PC-9 (cell line): ENCODE measurements at regions not wholly inside any gene's neighbourhood (a gene's known extent, or its start where the extent isn't known, plus 50 kb on each side); places are given as distances from the start of the nearest gene placed in this dataset.
"Not testable (repeated sequence)": the region's sequence is repeated elsewhere in the genome, so short reads cannot be mapped to it uniquely, and the experiment has no call there.

ENCODE experiments used
- BruUV-seq: library from RNA; stranded (reverse); fragments of 400-500 nt; replicated peaks from 2 replicates; lab custom pipeline; 2021; lab: Mats Ljungman, UMichigan
- CTCF ChIA-PET: fragments of 300-600 bp; sonication (Branson Sonifier 250); formaldehyde crosslinking; loops from one replicate; lab custom pipeline; 2022; ENCODE audit warnings: antibody characterized with exemption; lab: Charles Lee
- POLR2A ChIA-PET: fragments of 300-600 bp; sonication (Branson Sonifier 250); formaldehyde crosslinking; loops from one replicate; lab custom pipeline; 2022; ENCODE audit warnings: antibody characterized with exemption; ENCODE audit not compliant: unreplicated experiment; lab: Charles Lee
- DNase-seq, 2 experiments: peaks; one replicate each; pipeline versions ENCODE4 v3.0.0 to v3.0.0-alpha.2; 2015 to 2022; ENCODE audit warnings: mixed read lengths in 1 of 2
- H2AFZ ChIP-seq: fragments of 200-600 bp; sonication (generic); 2 replicates; pipeline ENCODE4 v1.8.1; 2017; ENCODE audit warnings: antibody characterized with exemption
- H3F3A ChIP-seq: fragments of 200-600 bp; sonication (generic); 2 replicates; pipeline ENCODE4 v1.8.1; 2017; ENCODE audit warnings: antibody characterized with exemption, mild to moderate bottlenecking, low read depth; ENCODE audit not compliant: insufficient read depth
- H3K27ac ChIP-seq: fragments of 200-600 bp; sonication (generic); 2 replicates; pipeline ENCODE4 v1.6.1; 2016; ENCODE audit warnings: mixed run types
- H3K27me3 ChIP-seq: fragments of 200-600 bp; sonication (generic); 2 replicates; pipeline ENCODE4 v1.6.1; 2016; ENCODE audit warnings: low read depth, mixed run types; ENCODE audit not compliant: insufficient read depth
- H3K36me3 ChIP-seq: fragments of 200-600 bp; sonication (generic); 2 replicates; pipeline ENCODE4 v1.6.1; 2016; ENCODE audit warnings: low read depth, mixed run types
- H3K4me1 ChIP-seq: fragments of 200-600 bp; sonication (generic); replicated peaks from 2 replicates; pipeline ENCODE4 v1.6.1; 2016; ENCODE audit warnings: mixed run types; ENCODE audit not compliant: insufficient read depth
- H3K4me2 ChIP-seq: fragments of 200-600 bp; sonication (generic); 2 replicates; pipeline ENCODE4 v1.6.1; 2017; ENCODE audit warnings: mixed run types
- H3K4me3 ChIP-seq: fragments of 200-600 bp; sonication (generic); 2 replicates; pipeline ENCODE4 v1.6.1; 2016; ENCODE audit warnings: mixed run types
- H3K79me2 ChIP-seq: fragments of 200-600 bp; sonication (generic); 2 replicates; pipeline ENCODE4 v1.6.1; 2017; ENCODE audit warnings: low read depth, mixed run types
- H3K9me2 ChIP-seq: fragments of 200-600 bp; sonication (generic); 2 replicates; pipeline ENCODE4 v1.8.1; 2017; ENCODE audit warnings: mild to moderate bottlenecking; ENCODE audit not compliant: insufficient read depth
- H3K9me3 ChIP-seq: fragments of 200-600 bp; sonication (generic); 2 replicates; pipeline ENCODE4 v1.8.1; 2016; ENCODE audit warnings: low read depth; ENCODE audit not compliant: insufficient read depth
- H4K20me1 ChIP-seq: fragments of 200-600 bp; sonication (generic); 2 replicates; pipeline ENCODE4 v1.8.1; 2017; ENCODE audit not compliant: insufficient read depth
- CTCF ChIP-seq: fragments of 200-600 bp; sonication (generic); conservative IDR thresholded peaks from 2 replicates; pipeline ENCODE4 v1.6.1; 2017; ENCODE audit warnings: mixed run types, antibody characterized with exemption, mild to moderate bottlenecking, moderate library complexity
- EZH2 ChIP-seq: fragments of 200-600 bp; sonication (generic); IDR thresholded peaks from 2 replicates; pipeline ENCODE4 v1.8.0; 2017; ENCODE audit warnings: antibody characterized with exemption, low read depth
- intact Hi-C: fragments of 100-400 bp; cut with micrococcal nuclease; formaldehyde crosslinking; loops from one replicate; pipeline ENCODE4 v1.10.0; 2022; ENCODE audit not compliant: unreplicated experiment

- Histone ChIP-seq H3K4me3 (no peak overlapping the region), H2AFZ (no peak overlapping the region), H3K27me3 (peaks cover 58% of the 10 kb centered on the region), H4K20me1 (no peaks in the 10 kb centered on the region), H3F3A (no peaks in the 10 kb centered on the region), H3K9me3 (no peaks in the 10 kb centered on the region), H3K9me2 (no peaks in the 10 kb centered on the region), H3K79me2 (no peaks in the 10 kb centered on the region), H3K27ac (no peak overlapping the region), H3K4me1 (no peaks in the 10 kb centered on the region), H3K4me2 (no peak overlapping the region), H3K36me3 (no peaks in the 10 kb centered on the region)
- intact Hi-C loops, result no loop called here
- peak in 1 of 2 experiments; percentile 38 for DNase-seq
- TF ChIP-seq EZH2 (no peak), CTCF (no peak)
- ChIA-PET POLR2A (no interaction called here), CTCF (no interaction called here)
- BruUV-seq, result no TSS peak
Observed at GRCh38 chr12:131390412-131391334, 320.2 kb upstream of the SFSWAP start.

GRCh38 chr12:131391399-131391798 is 319.5 kb upstream of the SFSWAP start:
- TF ChIP-seq CTCF, result no peak
- no peak for TF ChIP-seq EZH2
- POLR2A ChIA-PET, result no interaction called here

GRCh38 chr12:131394752-131395151 is 316.1 kb upstream of the SFSWAP start:
- POLR2A ChIA-PET, result interaction anchor here (0.6 kb wide), 1 partner anchor 475 kb away, joined by 5 read pairs; no protein-coding TSS in a partner anchor
- H3K4me2 ChIP-seq, H3K27ac ChIP-seq, BruUV-seq, H3F3A ChIP-seq, H3K9me3 ChIP-seq, H3K4me1 ChIP-seq, H4K20me1 ChIP-seq, intact Hi-C loops, H3K9me2 ChIP-seq, H2AFZ ChIP-seq, H3K79me2 ChIP-seq, H3K36me3 ChIP-seq, DNase-seq, H3K4me3 ChIP-seq, CTCF ChIA-PET: not testable (repeated sequence)
- peaks cover 24% of the 10 kb centered on the region for H3K27me3 ChIP-seq

More at GRCh38 chr12:131391399-131391798, 319.5 kb upstream of the SFSWAP start:
- intact Hi-C loops, result no loop called here
- CTCF ChIA-PET, result no interaction called here
- Histone ChIP-seq H3K4me2 (no peak overlapping the region), H3K9me3 (no peaks in the 10 kb centered on the region), H4K20me1 (no peaks in the 10 kb centered on the region), H3K36me3 (no peaks in the 10 kb centered on the region), H3K27me3 (peaks cover 51% of the 10 kb centered on the region), H3K9me2 (no peaks in the 10 kb centered on the region), H3K27ac (no peak overlapping the region), H3K4me1 (no peaks in the 10 kb centered on the region), H3K4me3 (no peak overlapping the region), H3F3A (no peaks in the 10 kb centered on the region), H2AFZ (no peak overlapping the region), H3K79me2 (no peaks in the 10 kb centered on the region)
- BruUV-seq, result no TSS peak
- no peak for DNase-seq

GRCh38 chr12:131395209-131395684 is 315.6 kb upstream of the SFSWAP start:
- H3K27ac ChIP-seq, H3K4me2 ChIP-seq, intact Hi-C loops, H2AFZ ChIP-seq, H3F3A ChIP-seq, H4K20me1 ChIP-seq, DNase-seq, H3K9me3 ChIP-seq, H3K4me3 ChIP-seq, H3K36me3 ChIP-seq, H3K79me2 ChIP-seq, BruUV-seq, H3K9me2 ChIP-seq, CTCF ChIA-PET, H3K4me1 ChIP-seq: not testable (repeated sequence)
- peaks cover 20% of the 10 kb centered on the region for H3K27me3 ChIP-seq
- POLR2A ChIA-PET, result interaction anchor here (0.6 kb wide), 1 partner anchor 475 kb away, joined by 5 read pairs; no protein-coding TSS in a partner anchor
